Stimulated activated CD8-positive, alpha-beta memory T cell treated with anti-CD3 and anti-CD28 coated beads, Interleukin-15, amount 100 ng/mL, for 48 hours (primary cell): ENCODE measurements at regions not wholly inside any gene's neighbourhood (a gene's known extent, or its start where the extent isn't known, plus 50 kb on each side); places are given as distances from the start of the nearest gene placed in this dataset.

Experiments used
- DNase-seq, 2 donors: peaks; one replicate each; pipeline ENCODE4 v3.0.0-alpha.2; 2020; ENCODE audit warnings: low read depth in 2 of 2

DNA sequence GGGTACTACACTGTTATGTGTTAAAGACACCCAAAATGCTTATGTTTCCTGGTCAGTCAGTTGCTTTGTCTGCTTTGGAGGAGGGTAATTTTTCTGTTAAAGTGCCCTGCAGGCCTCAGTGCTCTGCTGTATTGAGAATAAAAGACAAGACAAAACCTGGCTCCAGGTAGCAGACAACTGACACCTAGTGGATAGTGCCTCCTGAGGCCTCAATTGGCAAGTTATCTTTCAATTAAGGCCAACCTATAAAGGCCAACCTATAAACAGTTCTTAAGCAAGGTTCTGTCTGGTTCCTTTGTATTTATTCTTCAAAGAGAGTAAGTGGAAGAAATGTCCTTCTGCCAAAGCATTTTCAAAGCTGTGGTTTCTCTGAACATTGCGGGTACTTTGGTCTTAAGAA lies 773.8 kb downstream of the MECOM start:
- no peak for DNase-seq

DNA sequence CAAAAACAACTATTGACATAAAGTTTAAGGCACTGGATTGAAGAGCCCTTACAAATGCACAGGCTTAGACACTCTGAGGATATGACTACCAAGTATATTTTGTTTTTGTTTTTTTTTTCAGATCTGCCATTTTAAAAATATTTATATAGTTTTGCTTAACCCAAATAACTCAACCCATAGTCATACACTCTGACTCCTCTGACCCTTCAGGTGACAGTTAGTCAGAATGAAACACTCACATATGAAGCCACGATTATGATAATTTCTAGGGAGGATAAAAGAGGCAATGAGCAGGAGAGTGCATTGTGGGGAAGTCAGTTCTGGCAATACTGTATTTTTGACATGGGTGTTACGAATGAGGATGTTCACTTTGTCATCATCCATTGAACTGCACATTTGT lies 774.7 kb downstream of the MECOM start:
- DNase-seq, result no peak

DNA sequence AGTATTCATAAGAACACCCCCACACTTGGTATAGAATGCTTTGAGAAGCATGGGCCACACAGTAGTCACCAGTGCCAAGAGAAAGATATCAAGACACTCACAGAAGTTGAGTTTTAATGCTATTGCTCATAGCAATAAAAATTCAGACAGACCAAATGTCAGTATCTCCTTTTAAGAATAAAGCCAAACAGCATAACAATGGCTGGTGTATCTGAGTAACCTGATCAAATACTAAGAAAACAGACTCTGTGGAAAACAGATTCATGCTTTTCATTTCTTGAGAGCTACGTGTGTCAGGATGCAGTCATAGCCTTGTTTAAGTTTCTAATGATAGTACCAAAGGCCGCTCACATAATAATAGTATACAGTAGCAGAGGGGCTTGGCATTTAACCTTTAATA lies 778.5 kb downstream of the MECOM start:
- no peak for DNase-seq

DNA sequence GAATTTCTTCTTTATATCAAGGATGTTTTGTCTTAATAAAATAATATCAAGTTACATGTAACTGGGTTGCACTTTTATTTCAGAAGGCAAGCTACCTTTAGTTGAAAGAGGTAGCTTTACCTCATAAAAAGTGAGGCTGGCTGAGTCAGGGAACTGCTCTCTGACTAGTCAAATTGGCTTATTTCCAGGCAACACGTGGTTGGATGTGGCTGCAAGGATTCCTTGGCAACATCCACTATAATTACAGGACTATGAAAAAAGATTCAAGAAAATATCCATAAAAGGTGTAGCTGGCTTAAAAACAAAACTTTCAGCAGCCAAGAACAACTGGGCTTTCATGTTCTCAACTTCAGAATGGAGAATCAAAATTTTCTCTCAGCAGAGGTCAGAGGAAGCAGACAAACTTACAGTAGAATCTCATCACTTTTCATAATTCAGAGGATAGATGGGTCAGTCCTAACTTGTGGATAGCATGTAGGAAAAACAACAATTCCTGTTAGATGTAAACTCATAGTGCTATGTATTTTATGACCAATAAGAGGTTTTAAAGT lies 779.1 kb downstream of the MECOM start:
- no peak for DNase-seq

DNA sequence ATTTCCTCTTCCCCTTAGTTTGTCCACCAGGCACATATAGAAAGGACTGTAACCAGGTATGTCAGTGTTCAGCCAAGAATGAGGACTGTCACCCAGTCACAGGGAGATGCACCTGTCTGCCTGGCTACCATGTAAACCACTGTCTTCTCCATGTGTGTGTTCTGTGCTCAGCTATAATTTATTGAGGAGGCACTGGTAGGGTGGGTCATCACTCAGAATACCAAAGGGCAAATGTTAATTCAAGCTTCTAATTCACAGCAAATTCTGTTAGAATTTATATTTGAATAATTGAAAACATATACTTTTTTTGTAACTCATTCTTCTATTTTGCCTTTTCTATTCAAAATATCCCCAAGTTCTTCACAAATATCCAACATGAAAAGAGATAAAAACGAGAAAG lies 780.4 kb downstream of the MECOM start:
- DNase-seq, result no peak

DNA sequence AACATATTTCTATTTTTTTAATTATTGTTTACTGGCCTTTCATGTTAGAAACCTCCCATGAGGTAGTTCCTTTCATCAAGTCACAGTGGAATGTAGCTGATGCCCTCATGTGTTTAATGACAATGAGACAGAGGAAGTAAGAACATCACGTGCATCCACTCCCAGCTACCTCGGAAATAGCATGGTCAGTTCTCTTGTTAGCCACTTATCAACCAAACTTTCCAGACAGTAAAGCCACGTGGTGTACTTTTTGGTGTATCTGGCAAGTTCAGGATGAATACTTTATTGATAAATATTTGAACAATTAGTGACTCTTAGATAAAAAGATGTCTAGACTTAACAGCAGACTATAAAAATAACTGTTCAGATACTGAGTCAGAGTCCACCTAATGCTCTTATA lies 781.7 kb downstream of the MECOM start:
- DNase-seq, result no peak

DNA sequence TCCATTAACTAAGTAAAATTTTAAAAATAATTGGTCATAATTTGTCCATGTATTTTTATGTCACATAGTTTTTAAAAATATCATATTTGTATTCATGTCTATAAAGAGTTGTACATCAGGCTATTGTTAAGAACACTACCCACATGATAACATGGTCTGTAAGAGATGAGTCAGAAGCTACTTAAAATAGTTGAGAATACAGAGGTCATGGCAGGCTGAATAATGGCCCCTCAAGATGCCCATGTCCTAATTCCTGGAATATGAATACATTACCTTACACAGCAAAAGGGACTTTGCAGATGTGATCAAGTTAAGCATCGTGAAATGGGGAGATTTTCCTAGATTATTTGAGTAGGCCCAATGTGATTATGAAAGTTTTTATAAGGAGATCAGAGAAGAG lies 782.9 kb upstream of the GOLIM4 start:
- DNase-seq, result no peak

DNA sequence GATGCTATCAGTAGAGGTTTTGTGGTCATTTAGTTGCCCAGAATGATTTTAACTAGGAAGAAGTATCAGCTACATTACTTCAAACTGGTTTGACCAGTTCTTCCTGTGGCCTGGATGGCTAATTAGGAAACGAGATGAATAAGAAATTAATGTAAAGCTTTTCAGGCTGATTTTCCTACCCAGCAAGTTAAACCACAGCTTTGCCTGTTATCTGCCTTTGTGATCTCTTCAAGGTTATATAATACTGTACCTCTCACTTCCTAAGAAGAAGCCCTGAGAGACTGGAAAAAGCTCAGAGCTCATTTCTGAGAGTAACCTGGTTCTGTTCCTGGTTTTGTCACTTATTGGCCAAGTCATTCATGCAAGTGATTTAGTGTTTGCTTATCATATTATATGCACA lies 782.2 kb upstream of the GOLIM4 start:
- no peak for DNase-seq

DNA sequence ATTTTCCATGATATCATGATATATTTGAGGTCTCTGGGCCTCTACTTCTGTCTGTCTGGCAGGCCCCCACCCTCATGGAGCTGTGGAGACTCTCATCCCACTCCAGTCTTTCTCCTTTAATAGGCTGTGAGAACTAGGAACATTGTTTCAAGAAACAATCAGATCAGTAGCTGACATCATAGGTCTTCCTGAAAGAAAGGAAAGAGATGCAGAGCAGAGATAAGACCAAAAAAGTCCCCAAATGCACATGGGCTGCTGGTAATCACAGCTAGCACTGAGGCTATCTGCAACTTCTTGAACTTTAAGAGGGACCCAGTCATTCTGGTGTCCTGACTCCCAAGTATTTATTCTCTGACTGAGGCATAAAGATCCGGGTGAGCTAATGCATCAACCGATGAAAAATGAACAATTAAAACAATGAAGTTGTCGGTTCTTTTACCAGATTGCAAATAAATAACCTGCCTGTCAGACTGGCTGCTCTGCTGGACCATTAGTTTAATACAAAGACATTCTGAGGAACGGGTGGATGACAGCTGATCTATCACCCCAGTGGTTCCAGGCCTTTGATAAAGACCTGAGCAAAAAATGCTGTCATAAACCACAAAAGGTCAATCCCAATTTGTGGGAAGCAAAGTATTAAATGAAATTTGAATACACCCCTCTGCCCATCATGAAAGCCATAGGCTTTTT lies 780.8 kb upstream of the GOLIM4 start:
- no peak for DNase-seq

DNA sequence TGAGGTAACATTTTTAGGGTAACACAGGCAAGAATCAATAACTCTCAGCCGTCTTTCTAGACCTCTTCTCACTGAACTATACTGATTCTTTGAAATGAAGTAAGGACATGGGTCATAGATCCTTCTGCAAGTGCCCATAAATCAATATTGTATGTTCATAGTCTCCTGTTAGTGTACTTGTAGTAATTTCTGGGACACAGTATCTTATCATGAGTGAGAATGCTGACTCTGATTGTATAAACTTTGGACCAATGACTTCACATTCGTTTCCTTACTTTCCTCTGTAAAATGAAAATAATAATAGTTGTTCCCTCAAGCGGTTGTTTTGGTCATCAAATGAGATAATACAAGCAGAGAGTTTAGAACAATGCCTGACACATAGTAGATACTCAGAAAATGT lies 777.1 kb upstream of the GOLIM4 start:
- no peak for DNase-seq

DNA sequence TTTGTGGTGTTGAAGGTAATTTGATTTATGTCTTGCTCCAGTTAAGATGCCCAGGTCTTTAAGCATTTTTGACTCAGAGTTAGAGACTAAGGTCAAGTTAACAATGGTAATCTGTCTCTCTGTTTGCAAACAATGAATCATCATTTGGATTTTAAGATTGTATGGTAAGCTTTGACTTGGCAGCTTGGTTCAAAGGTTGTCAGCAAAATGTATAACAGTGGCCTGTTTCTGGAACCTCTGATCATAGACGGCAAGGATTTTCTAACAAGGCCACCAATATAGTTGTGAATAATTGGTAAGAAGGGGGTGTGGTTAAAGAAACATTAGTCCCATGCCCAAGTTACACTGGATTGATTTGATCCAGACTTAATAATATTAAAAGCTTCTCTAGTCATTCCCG lies 775.2 kb upstream of the GOLIM4 start:
- DNase-seq, result no peak

DNA sequence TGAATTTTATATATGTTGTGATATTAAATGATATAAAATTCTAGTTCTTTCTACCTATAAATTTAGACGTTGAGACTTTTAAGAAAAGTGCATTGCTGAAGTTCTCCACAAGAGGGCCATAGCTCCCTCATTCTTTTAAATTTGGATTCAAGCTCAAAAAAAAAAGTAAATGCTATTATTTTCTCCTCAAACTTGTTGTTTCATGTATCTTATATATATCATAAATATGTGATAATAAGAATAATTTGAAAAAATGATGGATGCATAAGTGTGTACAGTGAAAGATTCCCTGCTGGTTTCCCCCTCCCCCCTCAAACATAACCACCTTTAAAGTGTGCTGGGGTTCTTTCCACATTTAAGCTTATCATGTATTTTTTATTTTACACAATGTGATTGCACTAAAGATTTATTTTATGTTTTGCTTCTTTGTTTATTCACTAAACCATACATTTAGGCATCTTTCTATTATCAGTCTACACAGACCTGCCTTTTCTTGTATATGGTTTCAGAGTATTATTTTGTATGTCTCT lies 769.4 kb upstream of the GOLIM4 start:
- no peak for DNase-seq

DNA sequence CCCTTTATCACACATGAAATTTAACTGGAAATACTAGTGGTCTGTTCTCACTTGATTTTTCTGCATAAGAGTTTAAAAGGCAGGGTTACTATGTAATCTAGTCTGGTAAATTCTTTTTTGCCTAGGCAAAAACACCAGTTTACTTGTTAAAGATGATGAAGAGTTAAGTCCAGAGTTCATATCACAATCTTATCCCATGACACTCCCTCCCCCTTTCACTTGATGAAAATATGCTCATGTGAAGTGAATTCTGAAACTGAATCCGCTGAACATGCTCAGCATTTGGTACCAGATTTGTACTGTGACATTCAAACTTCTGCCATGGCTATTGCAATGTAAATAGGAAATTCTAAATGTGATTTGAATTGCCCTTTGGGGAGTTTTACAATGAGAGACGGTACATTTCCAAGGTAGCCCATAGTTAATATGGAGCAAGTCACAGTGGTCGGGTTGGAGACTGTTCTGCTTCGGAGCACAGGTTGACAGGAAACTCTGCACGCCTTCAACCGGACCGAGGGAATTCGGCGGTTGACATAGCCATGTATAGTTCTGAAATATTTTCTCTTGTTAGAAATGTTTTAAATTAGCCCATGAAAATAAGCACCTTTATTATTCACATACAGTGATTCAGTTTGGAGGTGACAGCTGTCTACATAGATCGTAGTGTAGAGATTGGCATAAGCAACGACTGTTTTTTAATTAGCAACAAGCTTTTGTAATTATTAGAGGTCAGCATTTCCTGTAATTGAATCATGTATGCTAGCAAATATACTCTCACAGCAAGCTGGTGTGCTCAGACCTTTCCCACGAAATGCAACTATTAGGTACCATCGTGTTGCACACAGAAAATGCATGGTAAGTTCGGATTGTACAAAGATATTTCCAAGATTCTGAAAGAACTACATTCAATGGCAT lies 768.6 kb upstream of the GOLIM4 start:
- no peak for DNase-seq

DNA sequence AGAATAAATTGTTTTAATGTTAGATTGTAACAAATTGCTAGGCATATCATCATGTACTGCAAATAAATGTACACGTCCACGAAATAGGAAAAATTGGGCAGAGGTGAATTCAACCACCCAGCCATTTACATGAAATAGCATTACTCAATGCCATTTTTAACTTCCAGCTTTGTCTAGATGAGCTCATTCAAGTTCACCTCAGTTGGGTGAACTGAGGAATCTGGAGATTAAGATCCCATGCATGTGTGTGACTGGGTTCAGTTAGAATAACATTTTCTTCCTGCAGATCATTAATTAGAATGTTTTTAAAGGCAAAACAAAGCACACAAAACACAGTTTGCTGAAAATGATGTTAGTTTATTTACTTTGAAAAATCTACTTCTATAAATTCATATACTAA lies 767.8 kb upstream of the GOLIM4 start:
- DNase-seq, result no peak

DNA sequence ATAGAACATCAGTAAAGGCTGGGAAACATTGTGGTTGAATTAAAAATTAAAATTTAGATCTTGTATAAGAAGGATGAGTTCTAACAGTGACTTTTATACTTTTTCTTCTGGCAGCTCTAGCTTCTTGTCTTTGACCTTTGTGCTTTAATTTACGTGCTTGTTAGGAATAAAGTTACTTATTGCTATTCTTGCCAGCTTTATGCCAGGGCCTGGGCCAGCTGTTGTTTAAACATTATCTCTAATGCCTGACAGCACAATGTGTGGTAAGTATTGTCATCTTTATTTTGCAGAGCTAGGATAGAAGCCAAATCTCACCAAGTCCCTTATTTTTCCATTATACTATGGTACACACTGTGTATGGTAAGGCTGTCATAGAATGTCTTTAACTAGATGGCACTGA lies 766.7 kb upstream of the GOLIM4 start:
- DNase-seq, result no peak

DNA sequence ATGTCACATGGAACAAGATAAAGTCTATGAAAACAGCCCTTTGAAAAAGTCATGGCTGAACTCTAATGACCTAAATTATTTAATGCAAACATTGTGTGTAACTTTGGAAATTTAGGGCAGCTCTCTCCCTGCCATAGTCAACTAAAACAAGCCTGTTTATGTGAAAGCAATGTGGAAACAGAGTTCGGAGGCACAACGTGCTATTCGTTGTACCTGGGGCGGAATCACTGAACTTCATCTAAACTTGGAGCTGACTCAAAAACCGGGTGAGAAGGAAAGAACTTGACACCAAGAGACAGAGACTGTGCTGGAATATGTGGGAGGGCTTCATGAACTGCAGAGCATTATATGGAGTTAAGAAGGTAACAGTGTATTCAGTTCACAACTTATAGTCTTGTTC lies 764.9 kb upstream of the GOLIM4 start:
- no peak for DNase-seq

DNA sequence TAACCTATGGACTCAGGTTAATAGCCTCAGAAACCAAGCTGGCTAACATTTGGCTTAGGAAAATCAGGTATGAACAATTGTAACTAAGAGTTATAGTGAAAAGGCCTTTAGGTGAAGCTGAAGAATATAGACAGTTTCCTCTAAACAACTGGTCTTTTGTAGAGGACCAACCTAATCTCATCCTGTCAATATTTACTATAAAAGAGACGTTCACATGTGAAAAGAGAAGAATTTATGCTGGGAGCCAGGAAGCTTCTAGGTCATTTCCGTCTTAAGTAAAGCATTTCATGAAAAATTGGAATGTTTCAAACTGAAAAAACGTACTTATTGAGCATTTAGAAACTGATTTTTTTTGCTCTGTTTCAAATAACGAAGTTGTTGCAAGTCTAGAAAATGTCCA lies 764.3 kb upstream of the GOLIM4 start:
- no peak for DNase-seq

DNA sequence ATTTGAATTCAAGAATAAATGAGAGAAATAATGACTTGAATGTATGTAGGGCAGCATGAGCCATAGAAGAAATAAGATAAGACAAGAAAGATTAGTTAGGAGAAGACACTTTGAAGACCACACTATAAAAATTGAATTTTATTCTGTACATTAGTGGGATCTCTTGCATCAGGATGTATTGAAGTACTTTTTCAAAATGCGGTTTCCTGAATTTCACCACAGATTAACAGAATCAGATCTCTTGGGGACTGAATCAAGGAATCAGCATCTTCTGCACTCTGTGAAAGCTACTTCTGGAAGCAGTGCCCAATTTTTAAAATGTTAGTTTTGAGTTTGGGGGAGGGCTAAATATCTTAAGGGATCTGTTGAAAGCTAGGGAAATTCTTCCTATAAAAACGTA lies 763.9 kb upstream of the GOLIM4 start:
- no peak for DNase-seq

DNA sequence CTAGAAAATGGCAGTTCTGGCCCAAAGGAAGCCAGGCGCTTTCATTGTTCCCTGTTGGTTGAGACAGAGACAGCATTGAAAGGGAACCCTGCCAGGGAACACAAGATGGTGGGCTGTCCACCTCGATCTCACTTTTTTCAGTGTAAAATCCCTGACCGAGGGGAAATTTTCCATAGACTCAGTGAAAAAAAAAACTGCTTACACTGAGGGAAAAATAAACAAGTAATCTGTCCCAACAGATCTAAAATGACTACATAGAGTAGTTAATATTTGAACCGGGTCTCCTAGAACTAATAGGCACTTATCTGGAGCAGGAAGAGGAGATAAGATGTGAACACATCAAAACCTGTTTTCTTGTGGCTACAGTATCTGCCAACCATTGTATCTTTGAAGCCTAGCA lies 763.4 kb upstream of the GOLIM4 start:
- no peak for DNase-seq

DNA sequence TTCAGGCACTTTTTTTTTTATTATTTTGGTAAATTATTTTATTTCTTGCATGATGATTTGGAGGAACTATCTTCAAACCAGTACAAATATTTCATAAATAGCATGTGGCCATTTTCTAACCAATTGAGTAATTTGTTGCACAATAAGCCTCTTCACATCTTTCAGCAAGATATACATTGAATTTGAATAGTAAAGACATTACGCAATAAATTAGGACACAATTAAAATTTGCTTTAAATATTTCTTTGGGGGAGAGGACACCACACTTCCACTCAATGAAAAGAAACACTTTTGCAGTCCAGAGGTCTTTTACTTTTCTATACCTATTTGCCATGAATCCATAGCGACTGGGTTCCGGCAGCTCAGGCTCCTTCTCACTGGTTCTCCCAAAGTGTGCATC lies 762.6 kb upstream of the GOLIM4 start:
- DNase-seq, result no peak

DNA sequence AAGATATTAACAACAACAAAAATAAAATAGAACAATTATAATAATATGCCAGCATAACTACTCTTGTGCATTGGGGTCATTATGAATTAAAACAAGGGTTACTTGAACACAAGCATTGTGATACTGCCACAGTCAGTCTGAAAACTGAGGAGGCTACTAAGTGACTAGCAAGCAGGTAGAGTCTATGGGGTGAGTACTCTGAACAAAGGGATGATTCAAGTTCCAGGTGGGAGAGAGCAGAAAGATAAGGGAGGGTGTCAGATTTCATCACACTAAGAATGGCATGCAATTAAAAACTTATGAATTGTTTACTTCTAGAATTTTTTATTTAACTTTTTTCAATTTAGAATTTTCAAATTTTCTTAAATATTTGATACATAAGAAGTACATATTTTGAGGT lies 754.4 kb upstream of the GOLIM4 start:
- no peak for DNase-seq

DNA sequence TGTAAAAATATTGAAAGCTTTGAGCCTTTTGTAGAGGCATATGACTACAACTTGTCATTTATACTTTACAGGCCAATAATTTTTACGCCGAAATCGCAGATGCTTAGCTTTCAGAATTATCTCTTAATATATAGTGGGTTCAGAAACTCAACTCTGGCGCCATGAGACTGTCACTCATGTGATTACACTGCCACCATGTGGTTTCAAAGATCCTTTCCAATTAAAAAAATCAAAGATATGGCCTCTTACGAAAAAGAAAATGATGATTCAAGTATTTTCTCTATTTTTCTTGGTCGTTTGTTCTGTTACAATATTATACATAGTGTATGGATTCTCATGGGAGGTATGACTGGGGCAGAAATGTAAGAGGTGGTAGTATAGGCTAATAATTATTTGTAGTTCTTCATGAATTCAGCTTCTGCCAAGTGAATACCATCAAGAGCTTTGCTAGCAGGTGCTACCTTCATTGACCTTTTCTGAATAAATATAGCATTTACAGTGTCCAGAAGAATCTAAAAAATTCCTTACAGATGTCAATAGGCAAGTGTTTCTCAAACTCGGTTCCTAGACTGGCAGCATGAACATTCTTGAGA lies 751.7 kb upstream of the GOLIM4 start:
- DNase-seq, result no peak
